ENCODE measurements at regions not wholly inside any gene's neighbourhood (a gene's known extent, or its start where the extent isn't known, plus 50 kb on each side); places are given as distances from the start of the nearest gene placed in this dataset.

DNA sequence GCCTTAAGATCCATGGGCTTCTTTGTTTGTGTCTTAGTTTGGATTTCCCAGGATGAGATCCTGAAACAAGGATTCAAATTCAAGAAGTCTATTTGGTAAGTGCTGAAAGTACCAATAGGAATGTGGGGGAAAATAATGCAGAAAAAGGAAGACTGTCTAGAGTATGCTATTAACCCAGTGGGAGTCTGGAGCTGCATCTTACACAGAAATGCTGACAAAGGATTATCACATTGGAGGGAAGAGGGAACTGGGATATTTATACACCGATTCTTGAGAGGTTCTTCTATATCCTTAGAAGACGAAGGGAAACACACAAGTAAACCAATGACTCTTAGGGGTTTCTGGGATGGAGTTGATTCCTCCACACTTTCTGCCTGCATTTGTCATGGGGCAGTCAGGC is 294.8 kb upstream of the FIGN start:
- TF ChIP-seq SP1 (IDR thresholded peaks at IDR 0.05; ENCODE audit: low read depth) (no peak), TCF7L2 (IDR thresholded peaks at IDR 0.05; ENCODE audit: borderline replicate concordance, extremely low read depth, insufficient read depth, insufficient read length) (no peak), SIN3A (IDR thresholded peaks at IDR 0.05; ENCODE audit: low read depth) (no peak), MAX (IDR thresholded peaks at IDR 0.05) (no peak), SRF (IDR thresholded peaks at IDR 0.05; ENCODE audit: low read depth) (no peak), ATF3 (IDR thresholded peaks at IDR 0.05) (no peak), EZH2phosphoT487 (IDR thresholded peaks at IDR 0.05; ENCODE audit: borderline replicate concordance) (no peak), POLR2A (IDR thresholded peaks at IDR 0.05; ENCODE audit: borderline replicate concordance, extremely low read depth, insufficient read depth, insufficient read length) (no peak), ZFX (IDR thresholded peaks at IDR 0.05) (no peak), EZH2 (IDR thresholded peaks at IDR 0.05) (no peak), JUND (IDR thresholded peaks at IDR 0.05) (no peak), REST (IDR thresholded peaks at IDR 0.05; ENCODE audit: low read depth) (no peak), CEBPB (IDR thresholded peaks at IDR 0.05; ENCODE audit: low read depth) (no peak), EGR1 (IDR thresholded peaks at IDR 0.05; ENCODE audit: low read depth) (no peak), POLR2AphosphoS5 (IDR thresholded peaks at IDR 0.05; ENCODE audit: low read depth, low read length) (no peak)
- TF ChIP-seq, protein P1, sequence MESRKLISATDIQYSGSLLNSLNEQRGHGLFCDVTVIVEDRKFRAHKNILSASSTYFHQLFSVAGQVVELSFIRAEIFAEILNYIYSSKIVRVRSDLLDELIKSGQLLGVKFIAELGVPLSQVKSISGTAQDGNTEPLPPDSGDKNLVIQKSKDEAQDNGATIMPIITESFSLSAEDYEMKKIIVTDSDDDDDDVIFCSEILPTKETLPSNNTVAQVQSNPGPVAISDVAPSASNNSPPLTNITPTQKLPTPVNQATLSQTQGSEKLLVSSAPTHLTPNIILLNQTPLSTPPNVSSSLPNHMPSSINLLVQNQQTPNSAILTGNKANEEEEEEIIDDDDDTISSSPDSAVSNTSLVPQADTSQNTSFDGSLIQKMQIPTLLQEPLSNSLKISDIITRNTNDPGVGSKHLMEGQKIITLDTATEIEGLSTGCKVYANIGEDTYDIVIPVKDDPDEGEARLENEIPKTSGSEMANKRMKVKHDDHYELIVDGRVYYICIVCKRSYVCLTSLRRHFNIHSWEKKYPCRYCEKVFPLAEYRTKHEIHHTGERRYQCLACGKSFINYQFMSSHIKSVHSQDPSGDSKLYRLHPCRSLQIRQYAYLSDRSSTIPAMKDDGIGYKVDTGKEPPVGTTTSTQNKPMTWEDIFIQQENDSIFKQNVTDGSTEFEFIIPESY (IDR thresholded peaks at IDR 0.05; ENCODE audit: extremely low read depth, insufficient replicate concordance, low read length), result no peak
- DNase-seq (ENCODE audit: low read depth, low spot score) (no peak), ATAC-seq (no peak)
- H3K9me3 ChIP-seq (ENCODE audit: control insufficient read depth in 1 of 2, insufficient read depth in 1 of 2, low read depth in 1 of 2, low read length in 2 of 2), result no peaks in the 10 kb centered on the region
- no peak overlapping the region for H2AFZ ChIP-seq (ENCODE audit: low read depth, low read length, poor library complexity, severe bottlenecking)
- no peak overlapping the region for H3K9ac ChIP-seq (ENCODE audit: low read length)
- no peak overlapping the region for H3K4me2 ChIP-seq (ENCODE audit: low read length)
- intact Hi-C loops (cut with micrococcal nuclease), result no loop called here
- ChIA-PET CTCF (no interaction called here), POLR2A (no interaction called here), RAD21 (ENCODE audit: low non-redundant PET in 1 of 2, low total read pairs in 2 of 2, uncharacterized antibody in 2 of 2, unreplicated experiment in 2 of 2) (no interaction called here)
- no peaks in the 10 kb centered on the region for H4K20me1 ChIP-seq (ENCODE audit: insufficient read depth)
- H3K9me2 ChIP-seq (ENCODE audit: insufficient read depth), result no peaks in the 10 kb centered on the region
- peaks cover 6% of the 10 kb centered on the region; the same call in 1 of the 2 replicates for H3K27me3 ChIP-seq (ENCODE audit: insufficient read depth, low read length)
- H3K4me1 ChIP-seq (ENCODE audit: control insufficient read depth in 1 of 2, insufficient read depth in 2 of 2, low read length in 2 of 2), result no peaks in the 10 kb centered on the region
- no peak overlapping the region for H3K4me3 ChIP-seq (replicated peaks in 1 of 2; ENCODE audit: low read depth in 1 of 2, low read length in 2 of 2)
- no peaks in the 10 kb centered on the region for H3K79me2 ChIP-seq (ENCODE audit: insufficient read depth, low read length)
- H3K36me3 ChIP-seq (ENCODE audit: control insufficient read depth in 1 of 2, insufficient read depth in 2 of 2, low read length in 2 of 2), result no peaks in the 10 kb centered on the region
- no peak overlapping the region for H3K27ac ChIP-seq (ENCODE audit: low read depth, low read length)
- no TSS peak for BruUV-seq (replicated peaks)
